Psoas muscle (tissue), 7 donors: ENCODE measurements at regions not wholly inside any gene's neighbourhood (a gene's known extent, or its start where the extent isn't known, plus 50 kb on each side); places are given as distances from the start of the nearest gene placed in this dataset.

ENCODE experiments used
- ATAC-seq, 4 donors: fragments of 200-7000 bp; cut with Tn5 transposase; one replicate each; pipeline ENCODE4 v1.9.1; 2020; ENCODE audit warnings: moderate library complexity in 3 of 4, mild to moderate bottlenecking in 2 of 4
- DNase-seq, 2 donors: peaks; one replicate each; pipeline ENCODE4 v3.0.0-alpha.2; 2020
- H3K27ac ChIP-seq: fragments of 200-600 bp; one replicate; pipeline ENCODE4 v1.8.0; 2022
- H3K27me3 ChIP-seq, 3 donors: fragments of 200-600 bp in 1 of 3; one replicate each; pipeline versions ENCODE4 v1.6.1 to v1.8.0; 2013 to 2022; ENCODE audit warnings: low read length in 2 of 3, mild to moderate bottlenecking in 2 of 3, moderate library complexity in 1 of 3; ENCODE audit not compliant: insufficient read depth in 3 of 3
- H3K36me3 ChIP-seq, 2 donors: fragments of 200-600 bp in 1 of 2; one replicate each; pipeline versions ENCODE4 v1.6.1 to v1.8.0; 2013 to 2022; ENCODE audit warnings: low read depth in 1 of 2, mild to moderate bottlenecking in 1 of 2, moderate library complexity in 1 of 2; ENCODE audit not compliant: insufficient read depth in 1 of 2
- H3K4me1 ChIP-seq: fragments of 200-600 bp; one replicate; pipeline ENCODE4 v1.8.0; 2022
- H3K4me3 ChIP-seq: fragments of 200-600 bp; one replicate; pipeline ENCODE4 v1.8.0; 2022; ENCODE audit warnings: mild to moderate bottlenecking
- H3K9me3 ChIP-seq: fragments of 200-600 bp; one replicate; pipeline ENCODE4 v1.8.0; 2022
- CTCF ChIP-seq: fragments of 200-600 bp; IDR thresholded peaks from one replicate; pipeline ENCODE4 v1.8.0; 2022; ENCODE audit warnings: antibody characterized with exemption
- WGBS, 3 donors: extraction: QIAGEN DNeasy Blood & Tissue Kit; methylation state at CpG; one replicate each; pipeline versions ENCODE4 v1.1.6 to v1.1.7; 2013; 5-methylcytosine and 5-hydroxymethylcytosine counted together
- intact Hi-C, 2 donors: fragments of 100-400 bp; cut with DNase I; formaldehyde crosslinking; loops; one replicate each; pipeline versions ENCODE4 v1.11.0 to v1.14.2; 2022
- donor health status: healthy with polysubstance abuse.
- donor health status: DM: no; HTN: no; CAD: no; lungs with moderate emphysema.
- donor health status: Bipolar disorder and iron deficiency.
- donor health status: healthy.
- donor health status: DM: yes; HTN: yes; CAD: no.
- donor health status: DM: no; HTN: no; CAD: no.
- donor health status: DM: yes; HTN: yes; CAD: no.

DNA sequence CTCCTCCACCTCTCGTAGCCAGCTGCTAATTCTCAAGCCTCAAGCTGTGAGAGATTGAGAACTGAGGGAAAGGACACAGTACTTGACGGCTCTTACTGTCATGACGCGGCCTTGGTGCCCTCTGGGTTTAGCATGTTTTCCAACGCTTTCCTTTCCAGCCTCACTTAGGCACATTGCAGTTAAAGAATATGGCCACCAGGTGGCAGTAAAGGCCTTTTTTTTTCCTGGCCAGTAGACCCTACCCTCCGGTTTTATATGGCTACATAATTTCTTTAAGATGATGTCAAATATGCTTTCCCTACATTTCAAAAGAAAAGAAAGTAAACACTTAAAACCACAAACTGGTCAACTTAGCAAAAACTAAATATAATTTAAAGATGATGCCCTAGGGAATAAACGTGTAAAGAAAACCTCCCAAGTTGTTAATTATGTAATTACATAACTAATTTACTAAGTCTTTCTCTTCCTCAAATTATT lies 56.8 kb upstream of the PRDX6 start:
- 13% methylated on average over 7 of the region's 7 CpGs for WGBS, 3 donors
- ATAC-seq, result peak; percentile 75 to 96 (median 90)
- no peaks in the 10 kb centered on the region for H3K4me1 ChIP-seq
- intact Hi-C loops, result loop anchor here (2.0 to 10.0 kb wide), 2 partner anchors 294 to 404 kb away; partner anchors contain the start of genes CENPL (in 1 of the 2), DARS2 (in 1 of the 2) and KLHL20 (in 1 of the 2)
- DNase-seq, result peak; percentile 28 to 56
- H3K27ac ChIP-seq, result no peak overlapping the region
- H3K4me3 ChIP-seq, result no peak overlapping the region
- H3K36me3 ChIP-seq, result no peaks in the 10 kb centered on the region
- no peaks in the 10 kb centered on the region for H3K27me3 ChIP-seq
- no peaks in the 10 kb centered on the region for H3K9me3 ChIP-seq
- TF ChIP-seq CTCF, result peak; percentile 88

DNA sequence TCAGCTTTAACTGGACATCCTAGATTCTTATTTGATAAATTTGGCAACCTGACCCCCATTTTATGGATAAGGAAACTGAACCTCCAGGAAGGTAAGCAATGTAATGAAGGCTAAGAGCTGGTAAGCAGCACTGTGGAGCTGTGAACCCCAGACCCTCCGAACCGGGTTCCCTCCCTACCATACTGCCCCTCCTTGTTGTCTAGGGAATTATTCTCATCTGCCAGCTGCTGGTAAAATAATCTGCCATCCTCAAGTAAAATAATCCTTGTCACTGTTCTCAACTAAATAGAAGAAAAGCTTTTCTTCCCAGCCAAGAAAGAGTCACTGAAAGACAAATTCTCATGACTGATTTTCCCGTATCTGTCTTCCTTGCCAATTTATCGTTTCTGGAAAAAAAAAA lies 55.8 kb upstream of the PRDX6 start:
- no peak for TF ChIP-seq CTCF
- DNase-seq (no peak), ATAC-seq (peak in 1 of 4 donors; percentile 48)
- intact Hi-C loops, result loop anchor here (2.0 to 10.0 kb wide), 2 partner anchors 294 to 404 kb away; partner anchors contain the start of genes CENPL (in 1 of the 2), DARS2 (in 1 of the 2) and KLHL20 (in 1 of the 2)
- no peaks in the 10 kb centered on the region for H3K27me3 ChIP-seq
- no peaks in the 10 kb centered on the region for H3K9me3 ChIP-seq
- no peaks in the 10 kb centered on the region for H3K4me1 ChIP-seq
- no peaks in the 10 kb centered on the region for H3K36me3 ChIP-seq
- no peak overlapping the region for H3K27ac ChIP-seq
- 29 to 54% (median 30%) methylated on average over 4 of the region's 4 CpGs for WGBS, 3 donors
- H3K4me3 ChIP-seq, result no peak overlapping the region

- Histone ChIP-seq H3K36me3 (no peaks in the 10 kb centered on the region), H3K4me1 (no peaks in the 10 kb centered on the region), H3K27ac (no peak overlapping the region), H3K9me3 (no peaks in the 10 kb centered on the region), H3K4me3 (no peak overlapping the region), H3K27me3 (no peaks in the 10 kb centered on the region)
- no peak for ATAC-seq
- intact Hi-C loops, result loop anchor here (2.0 to 10.0 kb wide), 2 partner anchors 293 to 403 kb away; partner anchors contain the start of genes CENPL (in 1 of the 2), DARS2 (in 1 of the 2) and KLHL20 (in 1 of the 2)
- no peak for DNase-seq
- TF ChIP-seq CTCF, result no peak
- WGBS, 3 donors, result 67 to 82% (median 76%) methylated on average over 4 of the region's 4 CpGs
Observed at GRCh38 chr1:173421789-173422188, 55.3 kb upstream of the PRDX6 start.

DNA sequence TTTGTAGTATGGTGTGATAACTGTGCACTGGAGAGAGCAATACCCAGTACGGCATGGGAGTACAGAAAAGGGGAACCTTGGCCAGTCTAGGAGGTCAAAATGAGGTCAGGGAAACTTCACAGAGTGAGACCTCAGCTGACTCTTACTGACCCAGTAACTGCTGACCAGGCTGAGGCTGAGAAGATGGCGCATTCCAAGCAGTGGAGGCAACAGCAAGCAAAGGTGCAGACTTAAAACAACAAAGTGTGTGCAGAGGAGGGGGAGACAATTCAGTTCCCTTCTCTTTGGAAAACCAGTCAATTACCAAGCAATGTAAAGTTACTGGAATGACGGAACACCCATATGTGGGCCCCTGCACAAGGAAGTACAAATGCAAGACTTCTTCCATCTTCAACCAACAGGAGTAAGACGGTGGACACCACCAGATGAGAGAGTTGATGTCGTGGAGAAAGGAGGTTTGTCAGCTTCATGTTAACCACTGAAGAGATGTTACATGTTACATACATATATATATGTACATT lies 54.6 kb upstream of the PRDX6 start:
- ATAC-seq (no peak), DNase-seq (no peak)
- H3K4me1 ChIP-seq, result no peaks in the 10 kb centered on the region
- H3K4me3 ChIP-seq, result no peak overlapping the region
- intact Hi-C loops, result loop anchor here in 1 of 2 donors (10.0 kb wide), 1 partner anchor 292 kb away; the partner anchor contains the start of gene KLHL20
- no peak overlapping the region for H3K27ac ChIP-seq
- H3K27me3 ChIP-seq, result no peaks in the 10 kb centered on the region
- no peak for TF ChIP-seq CTCF
- no peaks in the 10 kb centered on the region for H3K36me3 ChIP-seq
- 53 to 70% (median 70%) methylated on average over 5 of the region's 5 CpGs for WGBS, 3 donors
- no peaks in the 10 kb centered on the region for H3K9me3 ChIP-seq
